T47D (cell line): ENCODE measurements at regions not wholly inside any gene's neighbourhood (a gene's known extent, or its start where the extent isn't known, plus 50 kb on each side); places are given as distances from the start of the nearest gene placed in this dataset.

Experiments
- DNase-seq, 2 experiments: peaks; one replicate each; pipeline versions ENCODE4 v3.0.0 to v3.0.0-alpha.2; 2011 to 2012; ENCODE audit warnings: low read depth in 1 of 2, low spot score in 1 of 2
- JUND ChIP-seq: IDR thresholded peaks from 2 replicates; pipeline ENCODE4 v1.6.1; 2012; ENCODE audit warnings: low read depth
- in situ Hi-C: cut with HindIII; loops from 2 replicates; pipeline ENCODE4 v1.10.0; 2016; ENCODE audit warnings: low sequenced_read_pairs, low pct_unique_long_range_greater_than_20kb

- in situ Hi-C loops, result no loop called here
- TF ChIP-seq JUND, result no peak
- no peak for DNase-seq
Observed at GRCh38 chr4:136320465-136320813, 1211.9 kb downstream of the PCDH18 start.

- TF ChIP-seq JUND, result no peak
- no peak for DNase-seq
- in situ Hi-C loops, result no loop called here
Observed at GRCh38 chr4:136319789-136320464, 1212.4 kb downstream of the PCDH18 start.

- DNase-seq, result no peak
- TF ChIP-seq JUND, result no peak
- in situ Hi-C loops, result no loop called here
Observed at GRCh38 chr4:136316961-136317360, 1215.3 kb downstream of the PCDH18 start.

- DNase-seq, result no peak
- in situ Hi-C loops, result no loop called here
- no peak for TF ChIP-seq JUND
Observed at GRCh38 chr4:136314686-136315085, 1217.6 kb downstream of the PCDH18 start.

GRCh38 chr4:136311774-136312173, 1220.5 kb downstream of the PCDH18 start:
- in situ Hi-C loops, result no loop called here
- TF ChIP-seq JUND, result no peak
- DNase-seq, result no peak

GRCh38 chr4:136307765-136308164, 1224.5 kb downstream of the PCDH18 start:
- DNase-seq, result no peak
- no peak for TF ChIP-seq JUND
- in situ Hi-C loops, result no loop called here

- TF ChIP-seq JUND, result no peak
- no peak for DNase-seq
- in situ Hi-C loops, result no loop called here
Observed at GRCh38 chr4:136306361-136306760, 1225.9 kb downstream of the PCDH18 start.

- in situ Hi-C loops, result no loop called here
- DNase-seq, result no peak
- TF ChIP-seq JUND, result no peak
Observed at GRCh38 chr4:136302566-136302965, 1229.7 kb downstream of the PCDH18 start.

GRCh38 chr4:136301749-136302495, 1230.4 kb downstream of the PCDH18 start:
- no peak for TF ChIP-seq JUND
- DNase-seq, result no peak
- in situ Hi-C loops, result no loop called here

- in situ Hi-C loops, result no loop called here
Observed at GRCh38 chr4:136283977-136284376, 1248.3 kb downstream of the PCDH18 start.

GRCh38 chr4:136281889-136282288, 1250.4 kb downstream of the PCDH18 start:
- in situ Hi-C loops, result no loop called here
- no peak for DNase-seq
- TF ChIP-seq JUND, result no peak

More at GRCh38 chr4:136283977-136284376, 1248.3 kb downstream of the PCDH18 start:
- no peak for TF ChIP-seq JUND
- DNase-seq, result no peak

- in situ Hi-C loops, result no loop called here
- no peak for TF ChIP-seq JUND
- no peak for DNase-seq
Observed at GRCh38 chr4:136281307-136281706, 1251.0 kb downstream of the PCDH18 start.

- TF ChIP-seq JUND, result no peak
- no peak for DNase-seq
- in situ Hi-C loops, result no loop called here
Observed at GRCh38 chr4:136277741-136278140, 1254.6 kb downstream of the PCDH18 start.
